Transverse colon (tissue), 3 donors: ENCODE measurements at regions not wholly inside any gene's neighbourhood (a gene's known extent, or its start where the extent isn't known, plus 50 kb on each side); places are given as distances from the start of the nearest gene placed in this dataset.

ENCODE experiments used
- POLR2A ChIP-seq: fragments of 450-650 bp; IDR thresholded peaks from one replicate; pipeline ENCODE4 v1.6.1; 2016; ENCODE audit warnings: antibody characterized with exemption, mild to moderate bottlenecking, moderate library complexity
- TF ChIP-seq, protein P1 (sequence below), 5 experiments: fragments of 200-600 bp in 3 of 5; fragments of 450-650 bp in 2 of 5; sonication (generic) in 3 of 5; IDR thresholded peaks; 1 replicate in 2 of 5; 2 replicates in 3 of 5; pipeline ENCODE4 v1.5.1; 2016 to 2017; ENCODE audit warnings: antibody characterized with exemption in 5 of 5, inconsistent platforms in 3 of 5, mild to moderate bottlenecking in 2 of 5, moderate library complexity in 1 of 5

GRCh38 chr4:120498678-120499077, 423.8 kb downstream of the PRDM5 start:
- no peak for TF ChIP-seq POLR2A
- TF ChIP-seq, protein P1, sequence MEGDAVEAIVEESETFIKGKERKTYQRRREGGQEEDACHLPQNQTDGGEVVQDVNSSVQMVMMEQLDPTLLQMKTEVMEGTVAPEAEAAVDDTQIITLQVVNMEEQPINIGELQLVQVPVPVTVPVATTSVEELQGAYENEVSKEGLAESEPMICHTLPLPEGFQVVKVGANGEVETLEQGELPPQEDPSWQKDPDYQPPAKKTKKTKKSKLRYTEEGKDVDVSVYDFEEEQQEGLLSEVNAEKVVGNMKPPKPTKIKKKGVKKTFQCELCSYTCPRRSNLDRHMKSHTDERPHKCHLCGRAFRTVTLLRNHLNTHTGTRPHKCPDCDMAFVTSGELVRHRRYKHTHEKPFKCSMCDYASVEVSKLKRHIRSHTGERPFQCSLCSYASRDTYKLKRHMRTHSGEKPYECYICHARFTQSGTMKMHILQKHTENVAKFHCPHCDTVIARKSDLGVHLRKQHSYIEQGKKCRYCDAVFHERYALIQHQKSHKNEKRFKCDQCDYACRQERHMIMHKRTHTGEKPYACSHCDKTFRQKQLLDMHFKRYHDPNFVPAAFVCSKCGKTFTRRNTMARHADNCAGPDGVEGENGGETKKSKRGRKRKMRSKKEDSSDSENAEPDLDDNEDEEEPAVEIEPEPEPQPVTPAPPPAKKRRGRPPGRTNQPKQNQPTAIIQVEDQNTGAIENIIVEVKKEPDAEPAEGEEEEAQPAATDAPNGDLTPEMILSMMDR (IDR thresholded peaks at IDR 0.05): no peak
